NT2/D1 (cell line): ENCODE measurements at regions not wholly inside any gene's neighbourhood (a gene's known extent, or its start where the extent isn't known, plus 50 kb on each side); places are given as distances from the start of the nearest gene placed in this dataset.

Source experiments
- YY1 ChIP-seq: IDR thresholded peaks from 2 replicates; pipeline ENCODE4 v1.6.1; 2011; ENCODE audit not compliant: insufficient read length, insufficient read depth
- ZNF274 ChIP-seq: IDR thresholded peaks from 2 replicates; pipeline ENCODE4 v1.6.1; 2011; ENCODE audit warnings: mild to moderate bottlenecking, low read depth, low read length

- TF ChIP-seq YY1 = no peak
- no peak for TF ChIP-seq ZNF274
Measured at GRCh38 chr3:74281705-74282104, 332.8 kb downstream of the CNTN3 start.
